Fibroblast of peridontal ligament (primary cell): ENCODE measurements at regions not wholly inside any gene's neighbourhood (a gene's known extent, or its start where the extent isn't known, plus 50 kb on each side); places are given as distances from the start of the nearest gene placed in this dataset.

Experiments used
- DNase-seq: peaks from one replicate; pipeline ENCODE4 v3.0.0-alpha.2; 2010; ENCODE audit errors: extremely low read depth

DNA sequence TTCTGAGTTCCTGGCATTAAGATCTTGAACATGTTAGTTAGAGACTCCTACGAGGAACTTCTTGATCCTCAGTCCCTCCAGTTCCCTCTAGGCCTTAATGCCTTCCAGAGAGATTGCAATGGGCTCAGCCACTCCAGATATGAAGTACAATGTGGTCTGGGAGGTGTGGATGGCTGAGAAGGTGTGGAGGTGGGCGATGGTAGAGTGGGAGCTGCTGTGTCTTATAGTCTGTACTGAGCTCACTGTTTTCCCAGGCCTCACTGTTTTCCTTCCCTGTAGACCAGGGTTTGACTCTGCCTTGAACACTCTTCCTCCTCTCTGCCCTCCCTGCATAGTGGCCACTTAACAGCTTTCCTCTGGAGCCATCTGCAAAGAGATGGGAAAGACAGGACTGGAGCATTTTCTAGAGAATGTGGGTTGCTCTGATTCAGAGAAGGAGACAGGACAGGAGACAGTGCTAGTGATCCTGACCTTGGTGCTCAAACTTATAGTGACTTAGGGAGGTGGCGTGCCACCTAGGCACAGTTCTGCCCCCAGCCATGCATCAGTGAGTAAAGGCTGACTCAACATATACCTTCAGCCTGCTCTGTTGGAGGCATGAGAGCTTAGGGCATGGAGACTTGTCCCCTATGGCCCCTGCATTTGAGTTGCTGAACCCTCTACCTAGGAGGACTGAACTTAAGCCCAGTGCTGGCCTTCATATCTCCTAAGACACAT lies 129.7 kb downstream of the TDRD15 start:
- DNase-seq = no peak

DNA sequence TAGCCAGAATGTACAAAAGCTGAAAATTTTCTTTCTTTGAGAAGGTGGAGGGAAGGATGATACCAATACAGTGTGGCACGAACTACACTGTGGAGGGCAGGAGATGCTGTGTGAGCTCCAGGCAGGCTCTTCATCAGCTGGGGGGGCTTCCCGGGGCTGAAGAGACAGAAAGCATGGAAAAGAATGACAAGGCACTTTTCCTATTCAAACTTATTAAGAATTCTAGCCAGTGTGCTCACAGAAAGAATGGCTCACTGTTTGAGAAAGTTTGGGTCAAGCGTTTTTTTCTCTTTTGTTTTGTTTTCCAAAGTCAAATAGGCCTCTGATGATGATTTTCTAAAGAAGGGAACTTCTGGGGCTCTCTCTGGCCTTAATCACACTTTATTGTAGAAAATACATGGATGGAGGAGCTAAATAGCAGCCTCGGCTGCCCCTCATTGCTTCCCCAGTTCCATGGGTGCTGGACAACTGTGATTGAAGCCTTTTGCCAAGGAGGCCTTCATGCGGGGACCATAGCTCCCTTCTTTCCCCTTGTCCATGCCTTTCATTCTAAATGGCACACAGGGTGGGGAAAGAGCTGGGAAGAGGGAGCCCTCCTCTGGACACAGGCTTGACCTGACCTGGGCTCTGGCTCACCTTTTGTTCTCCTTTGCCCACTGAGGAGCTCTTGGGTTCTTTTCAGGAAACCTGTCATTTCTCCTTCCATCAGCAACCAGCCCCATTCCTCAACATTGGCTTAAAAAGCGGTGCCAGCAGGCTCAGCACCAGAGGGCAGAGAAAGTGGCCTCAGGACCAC lies 130.6 kb downstream of the TDRD15 start:
- no peak for DNase-seq

GRCh38 chr2:21256006-21256405 lies 132.2 kb downstream of the TDRD15 start:
- no peak for DNase-seq

- DNase-seq = no peak
Observed at GRCh38 chr2:21257621-21258020, 133.9 kb downstream of the TDRD15 start.

- DNase-seq = no peak
Observed at GRCh38 chr2:21258082-21258481, 134.3 kb downstream of the TDRD15 start.

DNA sequence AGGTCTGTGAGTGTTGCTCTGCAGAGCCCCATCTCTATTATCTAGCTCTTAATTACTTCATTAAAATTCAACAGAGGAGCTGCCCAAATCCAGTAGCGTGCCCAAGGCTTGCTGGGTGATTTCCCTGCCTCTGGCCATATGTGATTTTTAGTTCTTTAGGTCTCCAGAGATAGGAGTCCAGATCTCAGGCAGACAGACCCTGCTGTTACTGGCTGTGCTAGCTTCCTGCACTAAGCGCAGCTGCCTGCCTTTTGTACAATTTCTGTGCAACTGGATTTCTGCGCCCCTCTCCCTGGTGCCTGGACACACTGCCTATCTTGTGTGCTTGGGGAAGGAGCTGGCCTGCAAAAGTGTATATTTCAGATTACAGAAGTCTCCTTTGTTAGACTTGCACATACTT lies 136.5 kb downstream of the TDRD15 start:
- no peak for DNase-seq

DNA sequence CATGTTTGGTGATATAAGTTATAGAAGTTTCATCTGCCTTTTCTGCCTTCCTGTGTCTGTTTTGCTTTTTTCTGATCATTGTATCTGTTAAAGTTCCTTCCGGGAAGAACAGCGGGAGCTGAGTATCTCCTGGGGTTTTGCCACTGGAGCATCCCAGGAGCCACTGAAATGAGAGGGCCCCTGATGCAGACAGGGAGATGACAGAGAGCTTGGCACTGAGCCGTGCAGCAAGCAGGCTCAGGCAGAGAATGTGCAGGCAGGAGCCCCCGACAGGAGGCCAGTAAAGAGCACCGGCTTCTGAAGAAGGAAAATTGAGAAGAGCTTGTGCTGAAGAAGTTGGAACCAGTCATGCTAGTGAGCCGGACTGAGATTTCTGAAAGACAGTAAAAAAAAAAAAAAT lies 137.8 kb downstream of the TDRD15 start:
- DNase-seq = no peak

GRCh38 chr2:21262426-21262940 lies 138.7 kb downstream of the TDRD15 start:
- no peak for DNase-seq

DNA sequence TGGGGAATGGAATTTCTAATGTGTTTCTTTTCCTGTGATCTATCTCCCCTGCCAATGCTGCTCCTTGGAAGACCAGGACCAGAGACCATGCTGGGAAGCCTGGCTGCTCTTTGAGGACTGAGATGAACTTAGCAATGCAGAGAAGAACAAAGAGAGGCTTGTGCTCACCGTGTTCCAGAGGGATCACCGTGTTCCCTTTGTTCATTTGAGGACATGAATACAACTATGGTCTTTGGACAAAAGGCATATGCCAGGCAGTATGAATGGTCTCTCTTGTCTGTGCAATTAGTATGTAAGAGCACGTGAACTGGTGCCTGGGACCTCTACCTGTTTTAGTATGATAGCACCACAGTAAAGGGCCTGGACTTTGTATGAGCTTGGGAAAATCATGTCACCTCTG lies 139.9 kb downstream of the TDRD15 start:
- DNase-seq = no peak

GRCh38 chr2:21265752-21266151 lies 142.0 kb downstream of the TDRD15 start:
- no peak for DNase-seq

DNA sequence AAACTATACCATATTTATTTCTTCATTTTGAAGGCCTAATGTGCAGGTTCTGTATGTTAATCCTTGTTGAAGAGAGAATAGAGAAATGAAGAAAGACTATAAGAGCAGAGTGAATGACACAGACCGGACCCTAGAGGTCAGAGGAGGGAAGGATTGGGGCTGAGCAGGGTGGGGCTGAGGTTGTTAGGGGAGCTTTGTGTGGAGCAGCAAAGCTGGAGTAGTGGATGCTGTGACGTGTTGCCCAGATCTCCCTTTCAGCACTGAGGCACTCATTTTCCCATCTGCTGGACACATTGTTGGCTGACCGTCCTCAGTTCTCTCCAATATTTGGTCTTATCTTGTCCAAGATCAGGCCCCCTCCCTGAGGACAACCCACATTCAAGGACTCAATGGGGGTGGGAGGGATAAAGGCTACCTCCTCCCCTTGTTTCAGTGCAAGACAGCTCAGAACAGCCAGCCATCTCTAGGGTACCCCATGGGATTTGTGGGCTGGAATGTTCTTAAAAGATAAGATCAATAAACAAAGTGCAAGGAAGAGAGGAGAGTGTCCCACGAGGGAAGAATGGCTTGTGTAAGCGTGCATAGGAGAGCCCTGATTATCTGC lies 143.6 kb downstream of the TDRD15 start:
- no peak for DNase-seq

DNA sequence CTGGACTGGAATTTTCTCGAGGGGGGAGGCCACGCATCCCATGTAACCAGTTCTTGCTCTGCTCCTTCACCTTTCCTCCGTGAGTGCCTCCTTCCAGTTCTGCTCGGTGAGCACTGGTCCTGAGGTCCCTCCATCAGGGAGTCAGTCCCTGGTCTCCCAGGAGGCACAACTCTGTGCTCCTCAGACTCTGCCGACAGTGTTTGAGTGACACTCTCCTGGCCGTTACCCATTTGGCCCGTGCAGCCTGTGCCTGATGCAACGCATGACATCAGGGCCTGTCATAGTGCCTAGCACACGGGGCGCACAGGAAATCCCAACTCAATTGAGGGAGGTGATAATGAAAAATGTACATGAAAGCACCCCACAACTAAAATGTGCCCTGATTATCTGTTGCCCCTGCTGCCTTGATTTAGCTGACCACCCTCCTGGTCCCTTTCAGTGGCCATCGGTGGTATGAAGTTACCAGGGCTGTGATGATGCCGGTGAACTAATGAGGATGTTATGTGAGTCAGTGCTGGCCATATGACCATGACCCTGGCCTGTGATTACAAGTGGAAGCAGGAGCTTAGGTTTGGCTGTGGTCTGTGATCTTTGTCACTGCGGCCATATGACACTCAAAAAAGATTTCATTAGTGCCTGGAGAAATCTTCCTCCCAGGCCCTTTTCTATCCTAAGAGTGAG lies 144.6 kb downstream of the TDRD15 start:
- DNase-seq = no peak

DNA sequence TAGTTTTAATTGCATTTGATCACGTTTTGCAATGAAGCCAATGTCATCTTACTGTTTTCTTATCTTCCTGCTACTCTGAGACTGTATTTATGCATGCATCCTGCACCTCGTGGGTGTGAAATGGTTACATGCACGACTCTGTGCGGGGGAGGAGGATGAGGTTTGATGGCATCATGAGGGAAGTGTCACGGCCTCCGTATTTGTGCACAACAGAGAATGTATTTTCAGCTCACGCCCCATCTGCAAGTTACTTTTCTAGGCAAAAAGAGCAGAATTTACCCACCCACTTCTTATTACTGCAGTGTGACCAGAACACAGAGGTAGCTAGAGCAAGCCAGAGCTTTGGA lies 145.1 kb downstream of the TDRD15 start:
- no peak for DNase-seq

DNA sequence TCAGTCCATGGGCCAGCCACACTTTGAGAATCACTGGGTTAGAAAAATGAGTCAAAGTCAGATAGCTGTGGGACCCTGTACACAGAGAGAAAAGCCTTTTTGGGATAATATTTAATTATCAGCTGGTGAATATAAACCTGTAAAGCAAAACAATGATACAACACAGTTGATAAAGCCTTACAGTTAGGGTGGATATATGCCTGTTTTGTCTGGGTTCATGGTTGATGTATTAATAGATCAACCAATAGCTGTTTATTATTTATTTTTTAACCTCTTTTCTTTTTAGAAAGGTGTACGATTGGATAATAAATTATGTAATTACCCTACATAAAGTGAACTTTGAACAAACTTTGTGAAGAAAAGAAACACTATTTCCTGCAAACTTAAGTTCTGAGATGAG lies 145.6 kb downstream of the TDRD15 start:
- no peak for DNase-seq

GRCh38 chr2:21270083-21270491 lies 146.3 kb downstream of the TDRD15 start:
- no peak for DNase-seq

DNA sequence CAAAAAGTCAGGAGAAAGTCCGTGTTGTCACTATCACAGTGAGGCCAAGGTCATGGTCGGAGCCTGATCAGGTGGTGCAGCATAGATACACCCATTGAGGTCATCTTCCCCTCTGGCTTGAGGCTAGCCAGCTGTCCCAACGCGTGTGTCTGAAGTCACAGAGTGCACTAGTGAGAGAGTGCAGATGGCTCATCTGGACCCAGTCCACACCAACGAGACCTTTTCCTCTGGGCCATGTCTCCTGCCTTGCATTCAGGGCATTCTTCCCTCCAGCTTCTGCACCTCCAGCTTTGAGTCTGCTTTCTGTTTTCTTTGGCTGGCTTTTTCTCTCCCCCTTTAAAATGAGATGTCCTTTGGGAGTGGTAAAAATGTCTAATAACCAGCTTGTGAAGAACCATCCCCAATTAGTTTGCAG lies 146.9 kb downstream of the TDRD15 start:
- DNase-seq = no peak

- DNase-seq = no peak
Observed at GRCh38 chr2:21276163-21276562, 152.4 kb downstream of the TDRD15 start.

DNA sequence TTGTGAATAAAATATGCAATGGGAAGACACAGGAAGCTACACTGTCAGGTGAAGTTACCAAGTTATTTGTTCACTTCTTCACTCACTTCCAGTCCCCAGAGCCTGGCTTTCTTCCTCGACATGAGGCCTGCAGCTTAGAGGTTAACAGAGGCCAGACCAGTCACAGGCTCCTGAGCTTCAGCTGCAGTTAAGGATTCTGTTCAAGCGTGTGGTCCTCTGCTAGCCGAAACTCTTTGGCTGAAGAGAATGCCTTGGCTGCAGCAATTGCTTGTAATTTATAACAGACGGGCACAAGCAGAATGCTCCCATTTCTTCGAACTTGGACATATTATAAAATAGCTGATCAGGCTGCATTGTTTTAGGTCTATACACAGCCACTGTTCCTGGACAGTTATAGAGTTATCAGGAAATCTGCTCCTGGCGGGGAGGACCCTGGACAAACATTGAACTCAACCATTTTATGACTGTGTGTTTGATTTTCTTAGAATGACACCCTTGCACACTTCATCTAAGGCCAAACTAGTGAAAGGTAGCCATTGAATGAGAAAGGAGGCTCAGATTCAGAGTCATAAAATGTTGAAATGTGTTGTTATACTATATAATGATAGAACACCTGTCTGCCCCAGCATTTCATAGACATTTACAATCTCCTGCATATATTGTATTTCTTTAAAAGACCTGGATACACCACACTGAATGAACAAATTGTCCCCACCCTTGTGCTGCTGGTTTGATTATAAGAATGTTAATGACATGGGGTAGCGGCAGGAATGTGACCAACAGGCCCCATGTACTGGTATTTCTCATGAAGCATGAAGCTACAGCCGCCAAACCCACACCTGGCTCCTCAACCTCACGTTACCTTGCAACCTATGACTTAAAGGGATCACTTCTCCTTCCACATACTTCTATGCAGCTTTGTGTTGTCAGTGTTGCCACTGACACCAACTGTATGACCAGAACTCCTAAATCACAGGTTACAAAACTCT lies 153.6 kb downstream of the TDRD15 start:
- no peak for DNase-seq

- DNase-seq = no peak
Observed at GRCh38 chr2:21279525-21279924, 155.8 kb downstream of the TDRD15 start.

DNA sequence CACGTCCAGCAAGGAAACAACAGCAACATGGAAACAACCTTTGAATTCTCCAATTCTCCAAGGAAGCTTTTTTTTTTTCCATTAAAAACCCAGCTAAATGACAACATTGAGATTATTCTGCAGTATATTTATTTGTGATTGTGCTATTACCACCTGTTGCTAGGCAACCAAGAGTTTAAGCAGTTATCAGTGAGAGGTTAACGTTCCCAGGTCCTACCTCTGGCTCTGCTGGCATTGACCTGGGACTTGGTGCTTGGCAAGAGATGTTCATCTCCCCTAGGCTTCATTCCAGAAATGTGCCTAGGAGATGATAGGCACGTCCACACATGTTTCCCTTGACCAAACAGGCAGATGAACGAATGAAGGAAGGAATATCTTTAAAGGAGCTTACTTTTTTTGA lies 157.0 kb downstream of the TDRD15 start:
- DNase-seq = no peak

DNA sequence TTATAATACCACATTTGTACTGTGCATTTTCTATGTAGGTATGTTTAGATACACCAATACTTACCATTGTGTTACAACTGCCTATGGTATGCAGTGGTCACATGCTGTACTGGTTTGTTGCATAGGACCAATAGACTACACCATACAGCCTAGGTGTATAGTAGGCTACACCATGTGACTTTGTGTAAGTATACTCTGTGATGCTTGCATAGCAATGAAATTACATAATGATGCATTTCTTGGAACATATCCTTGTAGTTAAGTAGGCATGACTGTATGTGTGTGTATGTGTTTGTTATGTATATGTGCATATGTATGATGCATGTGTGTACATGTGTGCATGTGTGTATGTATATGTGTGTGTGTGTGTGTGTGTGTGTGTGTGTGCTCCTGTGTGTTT lies 157.6 kb downstream of the TDRD15 start:
- DNase-seq = no peak
